SK-N-SH (cell line): ENCODE measurements at regions not wholly inside any gene's neighbourhood (a gene's known extent, or its start where the extent isn't known, plus 50 kb on each side); places are given as distances from the start of the nearest gene placed in this dataset.
A peak's percentile ranks its signal among the peaks of the same experiment; 100 is the strongest.

Experiments used
- CTCF ChIA-PET: fragments of 300-600, 350-600 bp; formaldehyde crosslinking; extraction: SDS; loops from one replicate; lab custom pipeline; 2021; lab: Yijun Ruan, JAX
- POLR2A ChIA-PET: fragments of 350-600 bp; sonication (Branson Sonifier 250); formaldehyde crosslinking; extraction: SDS; loops from one replicate; lab custom pipeline; 2020; ENCODE audit warnings: antibody characterized with exemption, inconsistent platforms; lab: Yijun Ruan, JAX
- DNase-seq: peaks from one replicate; pipeline ENCODE4 v3.0.0; 2012
- H2AFZ ChIP-seq: fragments of 200-600 bp; sonication (generic); 2 replicates; pipeline ENCODE4 v1.8.1; 2016; ENCODE audit warnings: antibody characterized with exemption, mild to moderate bottlenecking, low read depth
- H3F3A ChIP-seq: fragments of 200-600 bp; sonication (generic); replicated peaks from 2 replicates; pipeline ENCODE3; 2016; ENCODE audit warnings: antibody characterized with exemption, mild to moderate bottlenecking; ENCODE audit not compliant: insufficient read depth
- H3K27ac ChIP-seq, 2 experiments: fragments of 200-500 bp in 1 of 2; fragments of 200-600 bp in 1 of 2; sonication (Bioruptor generic) in 1 of 2; sonication (generic), shearing (Covaris generic) in 1 of 2; 2 replicates each; pipeline versions ENCODE4 v1.5.1 to v1.6.1; 2014 to 2016; ENCODE audit warnings: low read depth in 2 of 2, inconsistent platforms in 1 of 2, low read length in 1 of 2, mild to moderate bottlenecking in 1 of 2, mixed read lengths in 1 of 2
- H3K27me3 ChIP-seq: fragments of 200-600 bp; sonication (generic), shearing (Covaris generic); 2 replicates; pipeline ENCODE4 v1.6.1; 2016; ENCODE audit warnings: mixed run types; ENCODE audit not compliant: insufficient read depth
- H3K36me3 ChIP-seq, 2 experiments: fragments of 200-500 bp in 1 of 2; fragments of 200-600 bp in 1 of 2; sonication (Bioruptor generic) in 1 of 2; sonication (generic) in 1 of 2; replicated peaks in 1 of 2; 2 replicates each; pipeline versions ENCODE3 to v1.5.1; 2014 to 2016; ENCODE audit warnings: low read length in 1 of 2, mild to moderate bottlenecking in 1 of 2; ENCODE audit not compliant: insufficient read depth in 2 of 2, control insufficient read depth in 1 of 2
- H3K4me1 ChIP-seq, 2 experiments: fragments of 200-500 bp in 1 of 2; fragments of 200-600 bp in 1 of 2; sonication (Bioruptor generic) in 1 of 2; sonication (generic), shearing (Covaris generic) in 1 of 2; 2 replicates each; pipeline versions ENCODE4 v1.5.1 to v1.6.1; 2014 to 2016; ENCODE audit warnings: low read depth in 1 of 2, low read length in 1 of 2, mixed run types in 1 of 2; ENCODE audit not compliant: insufficient read depth in 2 of 2, control insufficient read depth in 1 of 2
- H3K4me2 ChIP-seq: fragments of 200-600 bp; sonication (generic), shearing (Covaris generic); 2 replicates; pipeline ENCODE4 v1.6.1; 2017; ENCODE audit warnings: mixed run types
- H3K4me3 ChIP-seq, 2 experiments: fragments of 200-500 bp in 1 of 2; fragments of 200-600 bp in 1 of 2; sonication (Bioruptor generic) in 1 of 2; sonication (generic), shearing (Covaris generic) in 1 of 2; 2 replicates each; pipeline versions ENCODE4 v1.5.1 to v1.8.1; 2014 to 2016; ENCODE audit warnings: low read depth in 2 of 2, inconsistent platforms in 1 of 2, low read length in 1 of 2, mild to moderate bottlenecking in 1 of 2, mixed read lengths in 1 of 2, moderate library complexity in 1 of 2
- H3K79me2 ChIP-seq: fragments of 200-600 bp; sonication (generic); 2 replicates; pipeline ENCODE4 v1.8.1; 2017; ENCODE audit warnings: mild to moderate bottlenecking; ENCODE audit not compliant: insufficient read depth
- H3K9ac ChIP-seq: fragments of 200-600 bp; sonication (generic); 2 replicates; pipeline ENCODE4 v1.6.1; 2017; ENCODE audit warnings: mixed run types
- H3K9me2 ChIP-seq: fragments of 200-600 bp; sonication (generic); 2 replicates; pipeline ENCODE4 v1.6.1; 2017; ENCODE audit warnings: mixed run types
- H3K9me3 ChIP-seq: fragments of 200-600 bp; sonication (generic); 2 replicates; pipeline ENCODE4 v1.6.1; 2017; ENCODE audit warnings: mixed run types, mild to moderate bottlenecking, moderate library complexity
- H4K20me1 ChIP-seq: fragments of 200-600 bp; sonication (generic); 2 replicates; pipeline ENCODE4 v1.6.1; 2017; ENCODE audit warnings: mild to moderate bottlenecking, mixed run types; ENCODE audit not compliant: insufficient read depth
- CHD2 ChIP-seq: fragments of 150-350 bp; IDR thresholded peaks from 2 replicates; pipeline ENCODE4 v1.6.1; 2018; ENCODE audit warnings: low read length; ENCODE audit not compliant: partially characterized antibody
- ELF1 ChIP-seq: IDR thresholded peaks from 2 replicates; pipeline ENCODE4 v1.4.0; 2012
- FOSL2 ChIP-seq: IDR thresholded peaks from 2 replicates; pipeline ENCODE4 v1.4.0; 2012; ENCODE audit warnings: low read depth, mild to moderate bottlenecking, moderate library complexity, borderline replicate concordance
- FOXJ3 ChIP-seq: sonication (generic); formaldehyde crosslinking; IDR thresholded peaks from 2 replicates; pipeline ENCODE4 v1.5.1; 2020; ENCODE audit warnings: mild to moderate bottlenecking, missing genetic modification reagents
- FOXM1 ChIP-seq: IDR thresholded peaks from 2 replicates; pipeline ENCODE4 v1.4.0; 2012; ENCODE audit warnings: low read depth, mild to moderate bottlenecking
- GATA2 ChIP-seq: sonication (generic); formaldehyde crosslinking; IDR thresholded peaks from 2 replicates; pipeline ENCODE4 v1.5.0; 2020; ENCODE audit warnings: mild to moderate bottlenecking, missing genetic modification reagents
- JUND ChIP-seq: IDR thresholded peaks from 2 replicates; pipeline ENCODE4 v1.4.0; 2012
- MXI1 ChIP-seq: IDR thresholded peaks from 2 replicates; pipeline ENCODE4 v1.6.1; 2012; ENCODE audit warnings: mild to moderate bottlenecking, low read depth, low read length, improper control_type of control experiment
- NFIC ChIP-seq: IDR thresholded peaks from 2 replicates; pipeline ENCODE4 v1.4.0; 2012; ENCODE audit warnings: borderline replicate concordance
- POLR2AphosphoS5 ChIP-seq: IDR thresholded peaks from 2 replicates; pipeline ENCODE4 v1.6.1; 2012; ENCODE audit warnings: low read depth, low read length
- RFX5 ChIP-seq: IDR thresholded peaks from 2 replicates; pipeline ENCODE4 v1.6.1; 2012; ENCODE audit warnings: mild to moderate bottlenecking, improper control_type of control experiment, low read length
- RXRA ChIP-seq: IDR thresholded peaks from 2 replicates; pipeline ENCODE4 v1.4.0; 2012; ENCODE audit warnings: low read depth, mild to moderate bottlenecking, borderline replicate concordance
- SIN3A ChIP-seq: IDR thresholded peaks from 2 replicates; pipeline ENCODE4 v1.6.1; 2012; ENCODE audit warnings: low read depth, mild to moderate bottlenecking, low read length, moderate library complexity, borderline replicate concordance
- SMC3 ChIP-seq: IDR thresholded peaks from 2 replicates; pipeline ENCODE4 v1.6.1; 2012; ENCODE audit warnings: low read depth, low read length, improper control_type of control experiment
- TAF1 ChIP-seq: IDR thresholded peaks from 2 replicates; pipeline ENCODE4 v1.6.1; 2012; ENCODE audit warnings: low read depth, mild to moderate bottlenecking, low read length, moderate library complexity, borderline replicate concordance
- TCF12 ChIP-seq: IDR thresholded peaks from 2 replicates; pipeline ENCODE4 v1.4.0; 2012
- YY1 ChIP-seq: IDR thresholded peaks from 2 replicates; pipeline ENCODE4 v1.4.0; 2012; ENCODE audit warnings: low read depth, mild to moderate bottlenecking
- WGBS: methylation state at CpG from one replicate; pipeline ENCODE4 v1.1.6; 2017; ENCODE audit warnings: low lambda C conversion rate; 5-methylcytosine and 5-hydroxymethylcytosine counted together
- TF ChIP-seq, protein P1 (sequence below): fragments of 150-350 bp; IDR thresholded peaks from 2 replicates; pipeline ENCODE4 v1.6.1; 2017; ENCODE audit warnings: antibody characterized with exemption, low read length, low read depth, borderline replicate concordance
- TF ChIP-seq, protein P2 (sequence below): IDR thresholded peaks from 2 replicates; pipeline ENCODE4 v1.6.1; 2012; ENCODE audit warnings: mild to moderate bottlenecking, low read depth, low read length, moderate library complexity
- TF ChIP-seq, protein P3 (sequence below): IDR thresholded peaks from 2 replicates; pipeline ENCODE4 v1.4.0; 2012; ENCODE audit warnings: low read depth
- TF ChIP-seq, protein P4 (sequence below): IDR thresholded peaks from 2 replicates; pipeline ENCODE4; 2012
- TF ChIP-seq, protein P5 (sequence below): IDR thresholded peaks from 2 replicates; pipeline ENCODE4 v1.4.0; 2012; ENCODE audit warnings: low read depth, borderline replicate concordance
- TF ChIP-seq, protein P6 (sequence below): IDR thresholded peaks from 2 replicates; pipeline ENCODE4 v1.4.0; 2012; ENCODE audit warnings: low read depth, borderline replicate concordance

DNA sequence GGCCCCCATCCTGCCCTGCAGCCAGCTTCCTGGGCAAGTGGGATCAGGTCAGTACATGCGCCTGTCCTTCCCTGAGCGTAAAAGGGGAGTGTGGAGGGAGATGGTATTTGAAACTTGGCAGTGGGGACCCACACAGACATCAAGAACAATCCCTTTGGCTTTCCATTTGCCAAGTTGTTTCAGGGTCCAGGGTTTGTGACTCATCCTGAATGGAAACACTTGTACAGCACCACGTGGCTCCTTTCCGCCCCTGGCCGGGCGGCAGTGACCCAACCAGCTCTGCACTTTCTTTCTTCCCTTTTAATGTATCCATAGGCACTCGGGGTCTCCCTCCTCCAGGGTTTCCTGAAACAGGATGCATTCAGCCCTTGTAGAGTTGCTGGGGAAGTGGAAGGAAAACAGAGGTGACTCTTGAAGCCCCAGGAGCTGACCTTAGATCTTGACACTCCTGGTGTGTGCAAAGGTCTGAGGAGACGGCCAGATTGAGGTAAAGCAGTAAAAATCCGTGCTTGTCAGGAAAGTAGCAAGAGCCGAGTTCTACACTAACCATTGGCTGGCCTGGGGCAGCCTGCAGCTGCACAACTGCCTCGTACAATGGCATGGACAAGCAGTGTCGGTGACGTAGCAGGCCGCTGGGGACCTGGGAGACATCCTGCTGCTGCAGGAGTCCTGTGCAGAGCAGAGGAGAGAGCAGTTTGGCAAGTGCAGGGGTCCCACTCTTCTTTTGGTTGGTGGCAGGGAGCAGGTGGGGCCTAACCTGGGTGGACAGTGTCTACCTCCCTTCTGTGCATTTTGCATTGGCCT is 189.8 kb downstream of the SNX19 start:
- Histone ChIP-seq H3F3A (no peaks in the 10 kb centered on the region), H3K9me3 (peaks cover 8% of the 10 kb centered on the region; the same call in 1 of the 2 replicates), H3K27ac (no peak overlapping the region), H3K79me2 (no peaks in the 10 kb centered on the region), H4K20me1 (no peaks in the 10 kb centered on the region), H3K4me2 (no peak overlapping the region), H3K4me1 (peaks cover 0 to 5% of the 10 kb centered on the region in 2 experiments; a peak in 1 of 4 replicates)
- POLR2A ChIA-PET: no interaction called here
- no peak for TF ChIP-seq MXI1
- no peak for TF ChIP-seq FOXJ3 (CRISPR knock-in tag)
- no peak for TF ChIP-seq ELF1
- TF ChIP-seq, protein P1, sequence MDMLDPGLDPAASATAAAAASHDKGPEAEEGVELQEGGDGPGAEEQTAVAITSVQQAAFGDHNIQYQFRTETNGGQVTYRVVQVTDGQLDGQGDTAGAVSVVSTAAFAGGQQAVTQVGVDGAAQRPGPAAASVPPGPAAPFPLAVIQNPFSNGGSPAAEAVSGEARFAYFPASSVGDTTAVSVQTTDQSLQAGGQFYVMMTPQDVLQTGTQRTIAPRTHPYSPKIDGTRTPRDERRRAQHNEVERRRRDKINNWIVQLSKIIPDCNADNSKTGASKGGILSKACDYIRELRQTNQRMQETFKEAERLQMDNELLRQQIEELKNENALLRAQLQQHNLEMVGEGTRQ: no peak
- no peak for TF ChIP-seq CHD2
- TF ChIP-seq SMC3: no peak
- TF ChIP-seq FOSL2: peak; percentile 39; the same call in 1 of the 2 replicates
- no peak for TF ChIP-seq RFX5
- TF ChIP-seq FOXM1: no peak
- TF ChIP-seq POLR2AphosphoS5: no peak
- TF ChIP-seq TAF1: no peak
- TF ChIP-seq JUND: no peak
- 0 out of 2 replicates have a peak, but pooled peaks have one; percentile 14 for TF ChIP-seq TCF12
- TF ChIP-seq SIN3A: no peak
- no peak for TF ChIP-seq GATA2 (CRISPR knock-in tag)
- no peak for TF ChIP-seq RXRA
- TF ChIP-seq, protein P2, sequence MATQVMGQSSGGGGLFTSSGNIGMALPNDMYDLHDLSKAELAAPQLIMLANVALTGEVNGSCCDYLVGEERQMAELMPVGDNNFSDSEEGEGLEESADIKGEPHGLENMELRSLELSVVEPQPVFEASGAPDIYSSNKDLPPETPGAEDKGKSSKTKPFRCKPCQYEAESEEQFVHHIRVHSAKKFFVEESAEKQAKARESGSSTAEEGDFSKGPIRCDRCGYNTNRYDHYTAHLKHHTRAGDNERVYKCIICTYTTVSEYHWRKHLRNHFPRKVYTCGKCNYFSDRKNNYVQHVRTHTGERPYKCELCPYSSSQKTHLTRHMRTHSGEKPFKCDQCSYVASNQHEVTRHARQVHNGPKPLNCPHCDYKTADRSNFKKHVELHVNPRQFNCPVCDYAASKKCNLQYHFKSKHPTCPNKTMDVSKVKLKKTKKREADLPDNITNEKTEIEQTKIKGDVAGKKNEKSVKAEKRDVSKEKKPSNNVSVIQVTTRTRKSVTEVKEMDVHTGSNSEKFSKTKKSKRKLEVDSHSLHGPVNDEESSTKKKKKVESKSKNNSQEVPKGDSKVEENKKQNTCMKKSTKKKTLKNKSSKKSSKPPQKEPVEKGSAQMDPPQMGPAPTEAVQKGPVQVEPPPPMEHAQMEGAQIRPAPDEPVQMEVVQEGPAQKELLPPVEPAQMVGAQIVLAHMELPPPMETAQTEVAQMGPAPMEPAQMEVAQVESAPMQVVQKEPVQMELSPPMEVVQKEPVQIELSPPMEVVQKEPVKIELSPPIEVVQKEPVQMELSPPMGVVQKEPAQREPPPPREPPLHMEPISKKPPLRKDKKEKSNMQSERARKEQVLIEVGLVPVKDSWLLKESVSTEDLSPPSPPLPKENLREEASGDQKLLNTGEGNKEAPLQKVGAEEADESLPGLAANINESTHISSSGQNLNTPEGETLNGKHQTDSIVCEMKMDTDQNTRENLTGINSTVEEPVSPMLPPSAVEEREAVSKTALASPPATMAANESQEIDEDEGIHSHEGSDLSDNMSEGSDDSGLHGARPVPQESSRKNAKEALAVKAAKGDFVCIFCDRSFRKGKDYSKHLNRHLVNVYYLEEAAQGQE: no peak
- TF ChIP-seq, protein P3, sequence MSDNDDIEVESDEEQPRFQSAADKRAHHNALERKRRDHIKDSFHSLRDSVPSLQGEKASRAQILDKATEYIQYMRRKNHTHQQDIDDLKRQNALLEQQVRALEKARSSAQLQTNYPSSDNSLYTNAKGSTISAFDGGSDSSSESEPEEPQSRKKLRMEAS: peak; percentile 70
- TF ChIP-seq, protein P4, sequence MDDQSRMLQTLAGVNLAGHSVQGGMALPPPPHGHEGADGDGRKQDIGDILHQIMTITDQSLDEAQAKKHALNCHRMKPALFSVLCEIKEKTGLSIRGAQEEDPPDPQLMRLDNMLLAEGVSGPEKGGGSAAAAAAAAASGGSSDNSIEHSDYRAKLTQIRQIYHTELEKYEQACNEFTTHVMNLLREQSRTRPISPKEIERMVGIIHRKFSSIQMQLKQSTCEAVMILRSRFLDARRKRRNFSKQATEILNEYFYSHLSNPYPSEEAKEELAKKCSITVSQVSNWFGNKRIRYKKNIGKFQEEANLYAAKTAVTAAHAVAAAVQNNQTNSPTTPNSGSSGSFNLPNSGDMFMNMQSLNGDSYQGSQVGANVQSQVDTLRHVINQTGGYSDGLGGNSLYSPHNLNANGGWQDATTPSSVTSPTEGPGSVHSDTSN: no peak
- TF ChIP-seq, protein P5, sequence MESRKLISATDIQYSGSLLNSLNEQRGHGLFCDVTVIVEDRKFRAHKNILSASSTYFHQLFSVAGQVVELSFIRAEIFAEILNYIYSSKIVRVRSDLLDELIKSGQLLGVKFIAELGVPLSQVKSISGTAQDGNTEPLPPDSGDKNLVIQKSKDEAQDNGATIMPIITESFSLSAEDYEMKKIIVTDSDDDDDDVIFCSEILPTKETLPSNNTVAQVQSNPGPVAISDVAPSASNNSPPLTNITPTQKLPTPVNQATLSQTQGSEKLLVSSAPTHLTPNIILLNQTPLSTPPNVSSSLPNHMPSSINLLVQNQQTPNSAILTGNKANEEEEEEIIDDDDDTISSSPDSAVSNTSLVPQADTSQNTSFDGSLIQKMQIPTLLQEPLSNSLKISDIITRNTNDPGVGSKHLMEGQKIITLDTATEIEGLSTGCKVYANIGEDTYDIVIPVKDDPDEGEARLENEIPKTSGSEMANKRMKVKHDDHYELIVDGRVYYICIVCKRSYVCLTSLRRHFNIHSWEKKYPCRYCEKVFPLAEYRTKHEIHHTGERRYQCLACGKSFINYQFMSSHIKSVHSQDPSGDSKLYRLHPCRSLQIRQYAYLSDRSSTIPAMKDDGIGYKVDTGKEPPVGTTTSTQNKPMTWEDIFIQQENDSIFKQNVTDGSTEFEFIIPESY: 0 out of 2 replicates have a peak, but pooled peaks have one; percentile 27
- TF ChIP-seq NFIC: peak; percentile 38
- TF ChIP-seq, protein P6, sequence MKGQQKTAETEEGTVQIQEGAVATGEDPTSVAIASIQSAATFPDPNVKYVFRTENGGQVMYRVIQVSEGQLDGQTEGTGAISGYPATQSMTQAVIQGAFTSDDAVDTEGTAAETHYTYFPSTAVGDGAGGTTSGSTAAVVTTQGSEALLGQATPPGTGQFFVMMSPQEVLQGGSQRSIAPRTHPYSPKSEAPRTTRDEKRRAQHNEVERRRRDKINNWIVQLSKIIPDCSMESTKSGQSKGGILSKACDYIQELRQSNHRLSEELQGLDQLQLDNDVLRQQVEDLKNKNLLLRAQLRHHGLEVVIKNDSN: peak; percentile 70
- no peak for TF ChIP-seq YY1
- TF ChIP-seq, all 33 proteins: peak for 6
- WGBS: 69% methylated on average over 13 of the region's 14 CpGs
- Histone ChIP-seq H3K9ac (no peak overlapping the region), H3K36me3 (no peaks in the 10 kb centered on the region), H3K9me2 (no peaks in the 10 kb centered on the region), H3K27me3 (no peaks in the 10 kb centered on the region), H2AFZ (no peak overlapping the region), H3K4me3 (no peak overlapping the region)
- DNase-seq: no peak
- CTCF ChIA-PET: interaction anchor here (0.8 to 1.5 kb wide), 4 partner anchors 9 to 188 kb away, joined by 3 to 4 read pairs (median 3); no protein-coding TSS in a partner anchor
